ENCODE measurements at regions not wholly inside any gene's neighbourhood (a gene's known extent, or its start where the extent isn't known, plus 50 kb on each side); places are given as distances from the start of the nearest gene placed in this dataset.

DNA sequence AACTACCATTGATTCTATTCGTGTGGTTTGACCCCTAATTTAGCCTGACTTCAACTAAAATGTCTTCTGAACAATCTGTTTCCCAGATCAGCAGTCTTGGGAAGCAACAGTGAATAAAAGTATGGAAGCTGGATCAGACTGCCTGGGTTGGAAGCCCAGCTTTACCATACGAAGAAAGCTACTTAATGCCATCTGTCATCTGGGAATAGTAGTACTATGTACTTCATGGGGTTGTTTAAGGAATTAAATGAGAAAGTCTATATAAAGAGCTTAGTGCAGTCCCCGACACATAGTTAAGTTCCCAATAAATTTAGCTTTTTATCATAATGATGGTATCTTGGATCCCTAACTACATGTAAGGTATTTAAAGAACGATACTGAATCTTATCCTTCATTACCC, 151.5 kb upstream of the ERCC4 start:
- Mint-ChIP-seq H3K27me3 (no peaks in the 10 kb centered on the region), H3K4me1 (no peaks in the 10 kb centered on the region), H3K4me3 (no peak overlapping the region), H3K36me3 (ENCODE audit: low read depth) (no peaks in the 10 kb centered on the region), H3K9me3 (no peaks in the 10 kb centered on the region), H3K27ac (no peak overlapping the region)
- DNase-seq: no peak
- intact Hi-C loops (cut with micrococcal nuclease): no loop called here

DNA sequence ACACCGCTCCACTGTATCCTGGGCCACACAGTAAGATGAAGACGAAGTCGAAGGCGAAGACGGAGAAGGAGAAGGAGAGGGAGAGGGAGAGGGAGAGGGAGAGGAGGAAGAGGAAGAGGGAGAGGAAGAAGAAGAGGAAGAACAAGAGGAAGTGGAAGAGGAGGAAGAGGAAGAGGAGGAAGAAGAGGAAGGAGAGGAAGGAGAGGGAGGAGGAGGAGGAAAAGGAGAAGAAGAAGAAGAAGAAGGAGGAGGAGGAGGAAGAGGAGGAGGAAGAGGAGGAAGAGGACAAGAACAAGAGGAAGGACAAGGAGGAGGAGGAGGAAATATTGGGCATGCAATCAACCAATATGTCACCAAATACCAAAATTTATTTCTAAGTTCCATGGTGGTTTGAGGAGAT, 149.5 kb upstream of the ERCC4 start:
- Mint-ChIP-seq H3K9me3 (peaks cover 1% of the 10 kb centered on the region), H3K4me3 (no peak overlapping the region), H3K36me3 (ENCODE audit: low read depth) (no peaks in the 10 kb centered on the region), H3K27ac (no peak overlapping the region), H3K27me3 (no peaks in the 10 kb centered on the region), H3K4me1 (no peaks in the 10 kb centered on the region)
- no peak for DNase-seq
- intact Hi-C loops (cut with micrococcal nuclease): no loop called here

GRCh38 chr16:13772782-13773181, 147.2 kb upstream of the ERCC4 start:
- Mint-ChIP-seq H3K9me3 (peaks cover 5% of the 10 kb centered on the region), H3K4me1 (no peaks in the 10 kb centered on the region), H3K27ac (no peak overlapping the region), H3K36me3 (ENCODE audit: low read depth) (no peaks in the 10 kb centered on the region), H3K4me3 (no peak overlapping the region), H3K27me3 (no peaks in the 10 kb centered on the region)
- no peak for DNase-seq
- intact Hi-C loops (cut with micrococcal nuclease): no loop called here

DNA sequence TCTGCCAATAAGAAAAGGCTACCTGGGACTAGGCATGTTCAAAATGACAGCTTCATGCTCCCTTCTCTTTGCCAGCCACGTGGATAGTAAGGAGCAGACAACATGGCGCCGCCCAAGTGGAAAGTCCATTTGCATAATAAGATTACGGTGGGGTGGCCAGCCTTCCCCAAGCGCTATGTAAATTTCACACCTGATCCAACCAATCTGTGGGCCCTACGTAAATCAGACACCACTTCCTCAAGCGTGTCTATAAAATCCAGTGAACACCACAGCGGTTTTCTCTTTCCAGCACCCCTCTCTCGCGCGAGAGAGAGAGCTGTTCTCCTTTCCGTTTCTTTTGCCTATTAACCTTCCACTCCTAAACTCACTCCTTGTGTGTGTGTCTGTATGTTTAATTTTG, 140.3 kb upstream of the ERCC4 start:
- Mint-ChIP-seq H3K9me3 (peaks cover 15% of the 10 kb centered on the region), H3K36me3 (ENCODE audit: low read depth) (no peaks in the 10 kb centered on the region), H3K4me3 (no peak overlapping the region), H3K4me1 (no peaks in the 10 kb centered on the region), H3K27ac (no peak overlapping the region), H3K27me3 (no peaks in the 10 kb centered on the region)
- no peak for DNase-seq
- intact Hi-C loops (cut with micrococcal nuclease): no loop called here

DNA sequence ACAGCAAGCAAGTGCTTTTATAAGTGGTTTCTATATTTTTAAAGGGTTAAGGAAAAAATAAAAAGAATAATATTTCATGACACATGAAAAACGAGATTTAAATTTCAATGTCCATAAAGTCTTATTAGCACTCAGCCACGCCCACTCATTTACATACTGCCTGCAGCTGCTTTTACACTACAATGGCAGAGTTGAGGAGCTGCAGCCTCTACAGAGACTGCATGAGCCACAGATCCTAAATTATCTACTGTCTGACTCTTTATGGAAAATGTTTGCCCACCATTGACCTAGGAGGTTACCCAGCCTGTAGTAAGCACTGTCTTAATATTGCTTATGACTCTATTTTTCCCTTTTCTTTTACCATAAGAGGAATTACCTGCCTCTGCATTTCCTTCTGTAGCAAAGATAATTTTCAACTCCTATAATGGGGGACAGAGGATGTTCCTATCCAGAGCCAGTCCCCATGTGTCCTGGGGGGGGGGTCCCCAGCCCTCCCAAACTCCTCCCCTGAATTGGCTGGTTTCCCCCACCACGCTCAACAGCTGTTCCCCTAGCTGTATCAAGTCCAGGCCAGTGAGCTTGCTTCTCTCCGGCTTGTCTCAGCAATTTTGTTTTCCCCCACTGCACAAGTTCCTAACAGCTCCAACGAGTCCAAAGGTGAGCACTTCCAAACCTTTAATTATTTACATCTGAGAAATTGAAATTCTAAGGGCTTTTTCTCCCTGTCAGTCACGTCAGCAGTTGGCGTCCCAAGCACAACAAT, 139.4 kb upstream of the ERCC4 start:
- Mint-ChIP-seq H3K27ac (no peak overlapping the region), H3K36me3 (ENCODE audit: low read depth) (no peaks in the 10 kb centered on the region), H3K4me1 (no peaks in the 10 kb centered on the region), H3K4me3 (no peak overlapping the region), H3K9me3 (peaks cover 12% of the 10 kb centered on the region), H3K27me3 (no peaks in the 10 kb centered on the region)
- DNase-seq: no peak
- intact Hi-C loops (cut with micrococcal nuclease): no loop called here

DNA sequence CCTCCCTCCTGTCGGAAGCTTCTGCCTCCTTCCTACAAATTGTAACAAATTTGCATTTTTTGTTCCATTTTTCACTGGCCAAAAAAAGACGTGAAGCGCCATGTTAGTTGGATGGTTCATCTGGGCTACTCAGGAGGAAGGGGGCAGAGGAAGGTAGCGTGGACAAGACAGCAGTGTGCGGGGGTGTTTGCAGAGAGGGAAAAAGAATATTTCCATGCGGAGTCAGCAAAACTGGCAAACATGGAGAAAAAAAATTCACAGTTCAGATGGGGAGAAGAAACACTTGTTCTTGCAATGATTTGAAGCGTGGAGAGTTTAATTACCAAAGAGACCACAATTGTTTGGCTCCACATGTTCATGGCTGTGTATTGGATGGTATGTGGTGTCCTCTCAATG, 138.8 kb upstream of the ERCC4 start:
- H3K9me3 Mint-ChIP-seq: peaks cover 10% of the 10 kb centered on the region
- no peaks in the 10 kb centered on the region for H3K4me1 Mint-ChIP-seq
- intact Hi-C loops (cut with micrococcal nuclease): no loop called here
- no peaks in the 10 kb centered on the region for H3K27me3 Mint-ChIP-seq
- no peak overlapping the region for H3K27ac Mint-ChIP-seq
- H3K36me3 Mint-ChIP-seq (ENCODE audit: low read depth): no peaks in the 10 kb centered on the region
- DNase-seq: no peak
- H3K4me3 Mint-ChIP-seq: no peak overlapping the region

DNA sequence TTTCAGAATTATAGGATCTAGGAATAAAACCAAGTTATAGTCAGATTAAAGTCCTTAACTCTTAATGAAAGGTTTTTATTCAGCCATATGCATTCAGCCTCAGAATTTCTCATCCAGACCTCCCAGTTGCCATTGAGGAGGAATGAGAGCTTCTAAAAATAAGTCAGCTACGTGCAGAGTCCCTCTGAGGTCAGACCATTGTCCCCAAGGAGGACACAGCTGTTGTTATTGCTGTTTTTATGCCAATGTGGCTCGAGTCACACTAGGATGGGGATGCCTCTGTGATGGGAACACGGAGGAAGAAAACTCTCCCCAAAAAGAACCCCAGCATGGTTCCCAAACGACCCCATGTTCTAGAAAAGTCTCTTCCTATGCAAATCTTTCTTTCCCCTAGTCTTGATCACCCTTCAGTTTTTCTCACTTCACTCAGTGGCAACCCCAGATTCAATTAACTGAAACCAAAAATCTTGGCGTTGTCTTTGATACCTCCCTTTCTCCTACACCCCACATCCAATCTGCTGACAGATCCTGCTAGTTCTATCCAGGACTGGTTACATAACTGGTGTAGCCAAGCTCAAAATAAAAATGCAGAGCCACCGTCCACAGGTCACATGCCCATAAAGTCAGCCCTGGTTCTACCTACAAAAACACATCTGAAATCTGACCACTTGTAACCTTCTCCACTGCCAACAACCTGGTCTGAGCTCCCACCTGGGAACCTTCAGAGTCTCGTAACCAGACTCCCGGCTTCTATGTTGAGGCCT, 138.2 kb upstream of the ERCC4 start:
- no peaks in the 10 kb centered on the region for H3K4me1 Mint-ChIP-seq
- intact Hi-C loops (cut with micrococcal nuclease): no loop called here
- H3K9me3 Mint-ChIP-seq: peaks cover 10% of the 10 kb centered on the region
- DNase-seq: no peak
- H3K27me3 Mint-ChIP-seq: no peaks in the 10 kb centered on the region
- no peak overlapping the region for H3K4me3 Mint-ChIP-seq
- H3K27ac Mint-ChIP-seq: no peak overlapping the region
- no peaks in the 10 kb centered on the region for H3K36me3 Mint-ChIP-seq (ENCODE audit: low read depth)

DNA sequence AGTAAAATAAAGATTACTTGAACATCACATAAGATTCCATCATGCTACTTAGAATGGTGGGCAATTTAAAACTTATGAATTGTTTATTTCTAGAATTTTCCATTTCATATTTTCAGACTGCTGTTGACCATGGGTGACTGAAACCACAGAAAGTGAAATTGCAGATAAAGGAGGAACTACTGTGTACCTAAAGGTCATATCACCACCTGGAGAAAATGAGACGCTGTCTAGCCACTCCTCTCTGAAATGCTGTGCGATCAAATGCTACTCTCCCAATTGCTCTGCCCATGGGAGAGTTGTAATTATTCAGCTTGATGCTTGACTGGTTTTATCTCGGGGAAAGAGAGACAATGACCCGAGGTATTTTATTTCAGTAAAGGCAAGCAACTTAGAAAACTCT, 128.9 kb upstream of the ERCC4 start:
- no peaks in the 10 kb centered on the region for H3K4me1 Mint-ChIP-seq
- no peaks in the 10 kb centered on the region for H3K27me3 Mint-ChIP-seq
- intact Hi-C loops (cut with micrococcal nuclease): no loop called here
- no peaks in the 10 kb centered on the region for H3K36me3 Mint-ChIP-seq (ENCODE audit: low read depth)
- no peak for DNase-seq
- no peak overlapping the region for H3K4me3 Mint-ChIP-seq
- H3K9me3 Mint-ChIP-seq: peaks cover 7% of the 10 kb centered on the region
- no peak overlapping the region for H3K27ac Mint-ChIP-seq

- H3K4me3 Mint-ChIP-seq: no peak overlapping the region
- no peak overlapping the region for H3K27ac Mint-ChIP-seq
- no peaks in the 10 kb centered on the region for H3K4me1 Mint-ChIP-seq
- no peaks in the 10 kb centered on the region for H3K27me3 Mint-ChIP-seq
- no peaks in the 10 kb centered on the region for H3K36me3 Mint-ChIP-seq (ENCODE audit: low read depth)
- no peak for DNase-seq
- intact Hi-C loops (cut with micrococcal nuclease): no loop called here
- peaks cover 7% of the 10 kb centered on the region for H3K9me3 Mint-ChIP-seq
Observed at GRCh38 chr16:13793841-13794409, 126.0 kb upstream of the ERCC4 start.

DNA sequence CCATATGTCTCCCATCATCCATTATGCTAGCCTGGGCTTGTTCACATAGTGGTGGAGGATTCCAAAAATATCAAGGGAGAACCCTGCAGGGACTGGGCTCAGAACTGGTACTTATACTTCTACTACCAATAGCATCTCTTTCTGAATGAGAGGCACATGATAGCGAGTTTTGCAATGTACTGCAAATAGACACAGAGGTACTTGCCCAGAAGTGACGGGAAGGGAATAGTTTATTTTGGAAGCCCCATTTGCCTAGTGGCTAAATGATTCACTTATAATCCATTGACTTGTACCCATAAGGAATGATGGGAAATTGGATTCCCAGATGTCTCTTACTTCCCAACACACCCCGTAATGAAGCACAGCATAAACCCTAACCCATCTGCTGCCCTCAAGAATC, 124.8 kb upstream of the ERCC4 start:
- peaks cover 7% of the 10 kb centered on the region for H3K9me3 Mint-ChIP-seq
- no peak overlapping the region for H3K4me3 Mint-ChIP-seq
- intact Hi-C loops (cut with micrococcal nuclease): no loop called here
- H3K36me3 Mint-ChIP-seq (ENCODE audit: low read depth): no peaks in the 10 kb centered on the region
- DNase-seq: no peak
- no peaks in the 10 kb centered on the region for H3K27me3 Mint-ChIP-seq
- no peaks in the 10 kb centered on the region for H3K4me1 Mint-ChIP-seq
- no peak overlapping the region for H3K27ac Mint-ChIP-seq

DNA sequence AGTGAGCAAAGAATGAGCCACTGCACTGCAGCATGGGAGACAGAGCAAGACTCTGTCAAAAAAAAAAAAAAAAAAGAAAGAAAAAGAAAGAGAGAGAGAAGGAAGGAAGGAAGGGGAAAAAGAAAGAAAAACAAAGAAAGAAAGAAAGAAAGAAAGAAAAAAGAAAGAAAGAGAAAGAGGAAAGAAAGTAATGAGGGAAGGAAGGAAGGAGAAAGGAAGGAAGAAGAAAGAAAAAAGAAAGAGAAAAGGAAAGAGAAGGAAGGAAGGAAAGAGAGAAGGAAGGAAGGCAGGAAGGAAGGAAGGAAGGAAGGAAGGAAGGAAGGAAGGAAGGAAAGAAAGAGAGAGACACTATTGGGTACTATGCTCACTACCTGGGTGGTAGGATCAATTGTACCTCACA, 122.2 kb upstream of the ERCC4 start:
- no peaks in the 10 kb centered on the region for H3K4me1 Mint-ChIP-seq
- intact Hi-C loops (cut with micrococcal nuclease): no loop called here
- H3K9me3 Mint-ChIP-seq: no peaks in the 10 kb centered on the region
- no peaks in the 10 kb centered on the region for H3K27me3 Mint-ChIP-seq
- H3K27ac Mint-ChIP-seq: no peak overlapping the region
- no peak for DNase-seq
- no peaks in the 10 kb centered on the region for H3K36me3 Mint-ChIP-seq (ENCODE audit: low read depth)
- no peak overlapping the region for H3K4me3 Mint-ChIP-seq

DNA sequence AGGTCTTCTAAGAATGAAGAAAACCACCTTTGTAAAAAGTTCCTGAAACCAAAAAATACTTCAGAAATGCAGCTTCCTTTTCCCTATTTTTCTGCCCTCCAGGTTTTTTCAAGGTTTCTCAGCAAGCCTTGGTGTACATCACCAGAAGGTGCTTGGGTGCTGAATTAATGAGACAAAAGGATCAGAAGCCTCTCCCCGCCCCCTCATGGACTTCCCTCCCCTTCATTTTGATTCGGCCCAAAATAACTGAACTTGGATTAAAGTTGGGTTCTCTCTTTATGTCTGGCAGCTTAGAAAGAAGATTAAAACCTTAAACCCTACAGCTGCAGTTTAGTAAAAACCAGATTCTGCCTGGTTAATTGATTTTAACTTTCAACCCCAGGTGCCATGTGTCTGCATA, 121.7 kb upstream of the ERCC4 start:
- Mint-ChIP-seq H3K4me1 (no peaks in the 10 kb centered on the region), H3K27ac (no peak overlapping the region), H3K9me3 (no peaks in the 10 kb centered on the region), H3K4me3 (no peak overlapping the region), H3K36me3 (ENCODE audit: low read depth) (no peaks in the 10 kb centered on the region), H3K27me3 (no peaks in the 10 kb centered on the region)
- DNase-seq: no peak
- intact Hi-C loops (cut with micrococcal nuclease): no loop called here

DNA sequence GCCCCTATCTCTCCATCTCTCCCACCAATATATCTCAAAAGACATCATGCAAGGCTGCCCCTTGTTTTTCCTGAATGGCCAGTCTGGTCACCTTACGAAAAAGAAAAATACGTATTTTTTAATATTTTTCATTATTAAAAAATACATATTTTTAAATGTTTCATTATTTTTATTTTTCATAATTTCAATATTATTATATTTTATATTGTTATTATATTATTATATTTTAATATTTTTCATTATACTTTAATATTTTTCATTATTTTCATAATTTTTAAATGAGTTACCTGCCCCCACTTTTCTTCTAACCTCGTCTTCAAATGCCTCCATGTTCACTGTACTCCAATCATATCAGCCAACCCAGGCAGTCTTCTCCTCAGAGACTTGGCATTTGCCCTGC, 116.0 kb upstream of the ERCC4 start:
- Mint-ChIP-seq H3K36me3 (ENCODE audit: low read depth) (no peaks in the 10 kb centered on the region), H3K4me1 (no peaks in the 10 kb centered on the region), H3K9me3 (no peaks in the 10 kb centered on the region), H3K4me3 (no peak overlapping the region), H3K27me3 (no peaks in the 10 kb centered on the region), H3K27ac (no peak overlapping the region)
- no peak for DNase-seq
- intact Hi-C loops (cut with micrococcal nuclease): no loop called here

DNA sequence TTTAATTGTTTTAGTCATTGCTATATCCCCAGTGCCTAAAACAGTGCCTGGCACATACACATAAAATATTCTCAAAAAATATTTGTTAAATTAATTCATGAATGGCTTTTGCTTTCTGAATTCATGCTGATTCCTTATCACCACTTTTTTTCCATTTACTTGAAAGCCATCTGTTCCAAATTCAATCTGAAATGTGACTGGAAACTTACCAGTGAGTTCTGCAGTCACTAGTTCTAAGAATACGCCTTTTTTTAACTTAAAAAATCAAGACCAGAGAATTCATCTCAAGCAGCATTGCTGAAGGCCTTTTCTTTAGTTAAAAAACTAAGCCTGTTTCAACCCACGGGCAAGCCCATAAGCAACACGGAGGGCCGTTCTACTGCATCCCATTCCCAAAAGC, 114.0 kb upstream of the ERCC4 start:
- no peaks in the 10 kb centered on the region for H3K36me3 Mint-ChIP-seq (ENCODE audit: low read depth)
- H3K27ac Mint-ChIP-seq: no peak overlapping the region
- intact Hi-C loops (cut with micrococcal nuclease): no loop called here
- no peak for DNase-seq
- no peaks in the 10 kb centered on the region for H3K4me1 Mint-ChIP-seq
- no peak overlapping the region for H3K4me3 Mint-ChIP-seq
- H3K9me3 Mint-ChIP-seq: no peaks in the 10 kb centered on the region
- H3K27me3 Mint-ChIP-seq: no peaks in the 10 kb centered on the region
